PFSK-1 (cell line): ENCODE measurements at regions not wholly inside any gene's neighbourhood (a gene's known extent, or its start where the extent isn't known, plus 50 kb on each side); places are given as distances from the start of the nearest gene placed in this dataset.

Source experiments
- FOXP2 ChIP-seq: optimal IDR thresholded peaks from 2 replicates; pipeline ENCODE3; 2011; ENCODE audit warnings: borderline replicate concordance, control low read depth, inconsistent platforms; ENCODE audit not compliant: insufficient read depth; ENCODE audit errors: extremely low read length, extremely low read depth
- POLR2AphosphoS5 ChIP-seq: IDR thresholded peaks from 2 replicates; pipeline ENCODE4 v1.6.1; 2012; ENCODE audit warnings: low read depth, mild to moderate bottlenecking, control low read depth, low read length, moderate library complexity
- SIN3A ChIP-seq: IDR thresholded peaks from 2 replicates; pipeline ENCODE4 v1.6.1; 2012; ENCODE audit warnings: mild to moderate bottlenecking, low read length, moderate library complexity, borderline replicate concordance; ENCODE audit not compliant: insufficient read depth
- TAF1 ChIP-seq: IDR thresholded peaks from 2 replicates; pipeline ENCODE4 v1.6.1; 2012; ENCODE audit warnings: low read length, control low read depth, borderline replicate concordance; ENCODE audit not compliant: insufficient read depth

DNA sequence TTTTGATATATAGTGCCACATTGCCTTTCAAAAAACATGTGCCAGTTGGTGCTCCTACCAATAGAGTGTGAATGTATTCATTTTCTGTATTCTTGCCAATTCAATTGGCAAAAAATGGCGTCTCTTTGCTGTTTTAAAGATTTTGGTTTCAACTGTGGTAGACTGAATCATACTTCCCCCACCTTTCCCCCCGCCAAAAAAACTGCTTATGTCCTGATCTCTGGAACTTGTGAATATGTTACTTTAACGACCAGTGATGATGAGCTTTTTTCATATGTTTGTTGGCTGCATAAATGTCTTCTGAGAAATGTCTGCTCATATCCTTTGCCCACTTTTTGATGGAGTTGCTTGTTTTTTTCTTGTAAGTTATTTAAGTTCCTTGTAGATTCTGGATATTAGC, 325.1 kb upstream of the KCNJ16 start:
- TF ChIP-seq SIN3A (no peak), TAF1 (no peak), POLR2AphosphoS5 (no peak), FOXP2 (no peak)
